GM23248 (cell line): ENCODE measurements at regions not wholly inside any gene's neighbourhood (a gene's known extent, or its start where the extent isn't known, plus 50 kb on each side); places are given as distances from the start of the nearest gene placed in this dataset.
A peak's percentile ranks its signal among the peaks of the same experiment; 100 is the strongest.

Source experiments
- DNase-seq: peaks from one replicate; pipeline ENCODE4 v3.0.0-alpha.2; 2015
- H2AFZ ChIP-seq: fragments of 200-600 bp; sonication (generic); 2 replicates; pipeline ENCODE4 v1.6.1; 2016; ENCODE audit warnings: antibody characterized with exemption
- H3F3A ChIP-seq: fragments of 200-600 bp; sonication (generic); 2 replicates; pipeline ENCODE4 v1.6.1; 2016; ENCODE audit warnings: mild to moderate bottlenecking, antibody characterized with exemption, mixed run types; ENCODE audit not compliant: insufficient read depth
- H3K27ac ChIP-seq: fragments of 200-600 bp; sonication (generic); 2 replicates; pipeline ENCODE4 v1.5.1; 2016; ENCODE audit warnings: mild to moderate bottlenecking
- H3K27me3 ChIP-seq: fragments of 200-600 bp; sonication (generic); replicated peaks from 2 replicates; pipeline ENCODE4 v1.6.1; 2016; ENCODE audit warnings: mild to moderate bottlenecking; ENCODE audit not compliant: insufficient read depth
- H3K36me3 ChIP-seq: fragments of 200-600 bp; sonication (generic); 2 replicates; pipeline ENCODE4 v1.6.1; 2016; ENCODE audit warnings: low read depth, mild to moderate bottlenecking
- H3K4me1 ChIP-seq: fragments of 200-600 bp; sonication (generic); 2 replicates; pipeline ENCODE4 v1.6.1; 2016; ENCODE audit warnings: mild to moderate bottlenecking; ENCODE audit not compliant: insufficient read depth
- H3K4me2 ChIP-seq: fragments of 200-600 bp; sonication (generic); one replicate; pipeline ENCODE4 v1.6.1; 2016; ENCODE audit warnings: mild to moderate bottlenecking; ENCODE audit not compliant: unreplicated experiment
- H3K4me3 ChIP-seq: fragments of 200-600 bp; sonication (generic); 2 replicates; pipeline ENCODE4 v1.5.1; 2016; ENCODE audit warnings: mild to moderate bottlenecking
- H3K79me2 ChIP-seq: fragments of 200-600 bp; sonication (generic); 2 replicates; pipeline ENCODE4 v1.6.1; 2016; ENCODE audit warnings: mild to moderate bottlenecking; ENCODE audit not compliant: insufficient read depth
- H3K9ac ChIP-seq: fragments of 200-600 bp; sonication (generic); 2 replicates; pipeline ENCODE4 v1.6.1; 2016; ENCODE audit warnings: mild to moderate bottlenecking
- H3K9me2 ChIP-seq: fragments of 200-600 bp; sonication (generic); 2 replicates; pipeline ENCODE4 v1.6.1; 2016; ENCODE audit warnings: mixed run types, mild to moderate bottlenecking, moderate library complexity; ENCODE audit not compliant: insufficient read depth
- H3K9me3 ChIP-seq: fragments of 200-600 bp; sonication (generic); one replicate; pipeline ENCODE4 v1.6.1; 2017; ENCODE audit warnings: low read depth
- H4K20me1 ChIP-seq: fragments of 200-600 bp; sonication (generic); 2 replicates; pipeline ENCODE4 v1.6.0; 2016; ENCODE audit not compliant: insufficient read depth
- EZH2 ChIP-seq: fragments of 200-600 bp; sonication (generic); IDR thresholded peaks from 2 replicates; pipeline ENCODE4 v1.6.1; 2018; ENCODE audit warnings: antibody characterized with exemption, mild to moderate bottlenecking; ENCODE audit not compliant: insufficient read depth, poor library complexity, severe bottlenecking
- EZH2phosphoT487 ChIP-seq: fragments of 200-600 bp; sonication (generic); IDR thresholded peaks from 2 replicates; pipeline ENCODE4 v1.6.1; 2018; ENCODE audit warnings: antibody characterized with exemption, moderate library complexity, mild to moderate bottlenecking, low read depth; ENCODE audit not compliant: insufficient read depth
- WGBS, 2 experiments: methylation state at CpG; one replicate each; pipeline ENCODE4 v1.1.6; 2015 to 2017; ENCODE audit warnings: low lambda C conversion rate in 2 of 2, low coverage in 1 of 2; ENCODE audit errors: missing lambda C conversion rate in 2 of 2; 5-methylcytosine and 5-hydroxymethylcytosine counted together
- in situ Hi-C: fragments of 300-500 bp; cut with MboI; formaldehyde crosslinking; loops from 2 replicates; pipeline ENCODE4 v1.15.0; 2020

GRCh38 chr5:68531970-68532369, 316.4 kb downstream of the PIK3R1 start:
- H3K9me3 ChIP-seq = no peaks in the 10 kb centered on the region
- DNase-seq = no peak
- no peaks in the 10 kb centered on the region for H3K27me3 ChIP-seq
- no peak overlapping the region for H3K27ac ChIP-seq
- no peak overlapping the region for H3K4me2 ChIP-seq
- H2AFZ ChIP-seq = no peak overlapping the region
- H3K36me3 ChIP-seq = no peaks in the 10 kb centered on the region
- H3K4me1 ChIP-seq = peaks cover 44% of the 10 kb centered on the region
- H3F3A ChIP-seq = peaks cover 22% of the 10 kb centered on the region
- no peak overlapping the region for H3K9ac ChIP-seq
- H3K4me3 ChIP-seq = no peak overlapping the region
- H3K9me2 ChIP-seq = no peaks in the 10 kb centered on the region
- TF ChIP-seq EZH2 (no peak), EZH2phosphoT487 (no peak)
- H3K79me2 ChIP-seq = no peaks in the 10 kb centered on the region
- H4K20me1 ChIP-seq = no peaks in the 10 kb centered on the region
- 92% methylated on average over 4 of the region's 4 CpGs for WGBS, 2 experiments
- in situ Hi-C loops = no loop called here

DNA sequence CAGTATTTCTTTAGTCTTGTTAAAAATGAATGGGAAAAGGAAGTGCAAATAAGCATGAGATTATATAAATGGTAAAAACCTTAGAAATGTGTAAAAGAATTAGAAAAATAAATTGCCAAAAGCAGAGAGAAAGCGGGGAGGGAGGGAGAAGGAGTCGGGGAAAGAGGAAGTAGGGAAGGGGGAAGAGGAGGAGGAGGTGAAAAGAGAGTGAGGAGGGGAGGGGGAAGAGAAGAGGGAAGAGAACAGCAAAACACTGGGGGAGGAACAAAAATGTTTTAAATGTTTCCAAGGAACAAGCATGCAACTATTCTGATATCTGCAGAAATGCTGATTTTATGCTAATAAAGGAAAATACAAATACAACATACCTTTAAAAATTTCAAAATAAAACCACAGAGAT, 317.5 kb downstream of the PIK3R1 start:
- H3K36me3 ChIP-seq = no peaks in the 10 kb centered on the region
- no peak overlapping the region for H3K27ac ChIP-seq
- WGBS, 2 experiments = 81 to 89% methylated on average over 2 of the region's 2 CpGs
- no peaks in the 10 kb centered on the region for H3K79me2 ChIP-seq
- H3K9ac ChIP-seq = no peak overlapping the region
- H3K9me2 ChIP-seq = no peaks in the 10 kb centered on the region
- H3K4me2 ChIP-seq = no peak overlapping the region
- peaks cover 44% of the 10 kb centered on the region for H3K4me1 ChIP-seq
- no peaks in the 10 kb centered on the region for H4K20me1 ChIP-seq
- peaks cover 22% of the 10 kb centered on the region for H3F3A ChIP-seq
- in situ Hi-C loops = no loop called here
- H3K9me3 ChIP-seq = no peaks in the 10 kb centered on the region
- DNase-seq = no peak
- TF ChIP-seq EZH2 (no peak), EZH2phosphoT487 (no peak)
- H2AFZ ChIP-seq = no peak overlapping the region
- no peaks in the 10 kb centered on the region for H3K27me3 ChIP-seq
- no peak overlapping the region for H3K4me3 ChIP-seq

DNA sequence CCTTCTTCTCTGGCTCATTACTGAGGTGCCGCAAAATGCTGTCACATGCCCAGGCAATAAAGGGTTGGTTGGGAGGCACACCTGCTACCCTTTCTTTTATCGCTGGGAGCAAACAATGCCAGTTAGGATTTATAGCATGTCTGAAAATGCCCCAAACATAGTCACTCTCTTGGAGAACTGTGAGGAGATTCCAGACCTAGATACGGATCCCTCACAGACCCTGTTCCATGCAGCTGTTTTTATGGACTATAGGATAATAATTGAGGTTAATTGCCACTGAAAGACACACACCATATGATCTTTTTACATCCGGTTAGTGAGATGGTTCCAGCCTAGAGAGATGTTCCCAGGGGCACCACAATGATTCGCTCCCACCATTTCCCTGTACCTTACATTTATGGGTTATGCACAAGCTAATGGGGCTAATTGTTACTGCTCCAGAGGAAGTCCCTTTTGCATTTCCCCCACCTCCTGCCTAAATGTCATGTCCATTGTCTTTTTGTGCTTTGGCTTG, 318.1 kb downstream of the PIK3R1 start:
- Histone ChIP-seq H3K4me2 (peak overlapping the region; percentile 15), H3F3A (peaks cover 16% of the 10 kb centered on the region), H3K9me3 (no peaks in the 10 kb centered on the region), H3K79me2 (no peaks in the 10 kb centered on the region), H3K36me3 (no peaks in the 10 kb centered on the region), H3K9ac (no peak overlapping the region), H3K4me3 (no peak overlapping the region), H3K4me1 (peaks cover 42% of the 10 kb centered on the region), H4K20me1 (no peaks in the 10 kb centered on the region), H3K27ac (no peak overlapping the region), H3K27me3 (no peaks in the 10 kb centered on the region), H2AFZ (no peak overlapping the region), H3K9me2 (no peaks in the 10 kb centered on the region)
- DNase-seq = no peak
- TF ChIP-seq EZH2 (no peak), EZH2phosphoT487 (no peak)
- in situ Hi-C loops = no loop called here
- 47 to 51% methylated on average over 5 of the region's 5 CpGs for WGBS, 2 experiments

- WGBS, 2 experiments = 19 to 25% methylated on average over 11 to 12 of the region's 12 CpGs
- Histone ChIP-seq H3K4me3 (peak overlapping the region; percentile 31), H4K20me1 (no peaks in the 10 kb centered on the region), H3K9me2 (no peaks in the 10 kb centered on the region), H3K9me3 (no peaks in the 10 kb centered on the region), H3K27me3 (no peaks in the 10 kb centered on the region), H2AFZ (peak overlapping the region; percentile 44), H3K9ac (no peak overlapping the region), H3F3A (peaks cover 9% of the 10 kb centered on the region), H3K4me1 (peaks cover 35% of the 10 kb centered on the region), H3K36me3 (no peaks in the 10 kb centered on the region), H3K27ac (no peak overlapping the region), H3K4me2 (peak overlapping the region; percentile 28), H3K79me2 (no peaks in the 10 kb centered on the region)
- TF ChIP-seq EZH2 (no peak), EZH2phosphoT487 (no peak)
- peak; percentile 64 for DNase-seq
- in situ Hi-C loops = no loop called here
Observed at GRCh38 chr5:68534131-68534940, 318.8 kb downstream of the PIK3R1 start.
